ENCODE measurements at regions not wholly inside any gene's neighbourhood (a gene's known extent, or its start where the extent isn't known, plus 50 kb on each side); places are given as distances from the start of the nearest gene placed in this dataset.

- DNase-seq: no peak
Measured at GRCh38 chr7:25789701-25790640, 362.0 kb upstream of the NFE2L3 start.

- no peak for DNase-seq
Measured at GRCh38 chr7:25790963-25791362, 361.0 kb upstream of the NFE2L3 start.

GRCh38 chr7:25792586-25792985 lies 359.4 kb upstream of the NFE2L3 start:
- no peak for DNase-seq

DNA sequence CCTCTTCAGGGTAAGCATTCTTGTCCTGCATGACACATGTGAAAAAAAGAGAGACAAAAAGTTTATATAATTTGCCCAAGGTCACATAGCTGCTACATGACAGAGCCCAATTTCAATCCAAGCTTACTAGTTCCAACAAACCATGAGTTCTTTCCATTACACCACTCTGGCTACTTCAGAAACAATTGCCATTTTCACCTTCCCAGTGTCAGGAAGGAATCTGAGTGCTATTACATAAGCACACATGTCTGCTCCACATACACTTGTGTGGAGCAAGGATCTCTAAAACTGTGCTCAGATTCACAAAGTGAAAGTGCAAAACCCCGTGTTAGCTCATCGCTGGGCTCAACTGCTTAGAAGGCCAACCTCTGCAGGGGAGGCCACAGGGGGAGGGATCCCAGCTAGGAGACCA lies 356.2 kb upstream of the NFE2L3 start:
- no peak for DNase-seq

DNA sequence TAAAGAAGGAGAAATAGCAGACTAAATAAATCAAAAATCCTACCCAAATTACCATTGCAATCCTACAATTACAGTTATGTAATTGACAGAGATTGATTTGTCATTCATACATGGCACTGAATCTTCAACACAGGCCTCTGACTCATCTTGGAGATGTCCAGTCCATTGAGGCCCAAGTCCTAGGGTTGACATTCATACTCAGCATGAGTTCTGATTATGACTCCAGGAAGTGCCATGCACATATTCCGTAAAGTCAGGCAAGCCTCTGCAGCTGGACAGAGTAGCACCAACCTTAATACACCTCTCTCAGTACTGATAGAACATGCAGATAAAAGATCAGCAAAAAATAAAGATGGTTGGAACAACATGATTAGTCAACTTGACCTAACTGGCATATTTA lies 353.7 kb upstream of the NFE2L3 start:
- no peak for DNase-seq

GRCh38 chr7:25801214-25801613 lies 350.8 kb upstream of the NFE2L3 start:
- DNase-seq: no peak

DNA sequence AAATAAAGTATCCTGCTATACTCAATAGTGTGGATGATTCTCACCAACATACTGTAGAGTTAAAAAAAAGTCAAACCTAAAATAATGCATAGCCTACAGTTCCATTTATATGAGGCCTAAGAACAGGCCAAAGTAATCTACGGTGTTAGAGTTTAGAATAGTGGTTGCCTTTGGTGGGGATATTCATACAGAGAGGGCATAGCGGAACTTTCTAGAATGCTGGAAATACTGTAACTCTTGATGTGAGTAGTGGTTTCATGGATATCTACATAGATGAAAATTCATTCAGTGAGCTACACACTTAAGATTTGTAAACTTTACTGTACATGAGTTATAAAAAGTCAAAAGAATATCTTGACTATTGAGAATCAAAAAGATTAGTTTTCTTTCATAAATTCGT lies 349.9 kb upstream of the NFE2L3 start:
- no peak for DNase-seq

- no peak for DNase-seq
Measured at GRCh38 chr7:25802473-25802872, 349.5 kb upstream of the NFE2L3 start.

DNA sequence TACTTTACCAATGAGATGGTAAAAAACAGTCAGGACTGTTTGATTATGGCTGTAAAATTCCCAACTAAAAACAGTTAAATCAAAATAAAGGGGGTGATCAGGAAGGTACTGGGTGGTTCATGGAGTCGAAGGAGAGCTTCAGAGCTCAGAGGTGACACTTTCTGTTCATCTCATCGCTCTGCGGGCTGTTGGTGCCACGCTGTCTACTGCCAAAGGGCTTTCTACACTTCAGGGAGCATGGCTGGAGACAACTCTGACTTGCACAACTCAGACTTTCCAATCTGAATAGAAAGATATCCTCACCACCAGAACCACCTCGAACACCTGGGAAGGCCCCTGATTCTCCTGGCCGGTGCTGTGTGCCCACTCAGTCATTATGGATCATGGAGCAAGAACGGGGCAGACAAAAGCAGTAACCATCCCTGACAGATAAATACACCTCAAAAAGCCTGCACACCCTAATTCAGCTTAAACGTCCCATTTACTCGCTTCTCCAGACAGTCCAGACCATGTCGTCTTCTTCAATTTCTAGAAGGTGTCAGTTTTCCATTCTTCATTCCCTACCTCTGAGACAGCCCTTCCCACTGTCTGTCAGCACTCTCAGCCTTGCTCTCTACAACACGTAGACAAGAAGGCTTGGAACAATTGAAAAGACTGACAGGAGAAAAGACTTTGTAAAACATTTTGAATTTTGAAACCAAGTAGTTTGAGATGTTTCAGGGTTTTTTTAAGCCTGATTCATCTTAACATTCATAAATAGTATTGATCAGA lies 348.7 kb upstream of the NFE2L3 start:
- DNase-seq: no peak

GRCh38 chr7:25804154-25804553 lies 347.8 kb upstream of the NFE2L3 start:
- no peak for DNase-seq

- no peak for DNase-seq
Measured at GRCh38 chr7:25805027-25805687, 346.8 kb upstream of the NFE2L3 start.

DNA sequence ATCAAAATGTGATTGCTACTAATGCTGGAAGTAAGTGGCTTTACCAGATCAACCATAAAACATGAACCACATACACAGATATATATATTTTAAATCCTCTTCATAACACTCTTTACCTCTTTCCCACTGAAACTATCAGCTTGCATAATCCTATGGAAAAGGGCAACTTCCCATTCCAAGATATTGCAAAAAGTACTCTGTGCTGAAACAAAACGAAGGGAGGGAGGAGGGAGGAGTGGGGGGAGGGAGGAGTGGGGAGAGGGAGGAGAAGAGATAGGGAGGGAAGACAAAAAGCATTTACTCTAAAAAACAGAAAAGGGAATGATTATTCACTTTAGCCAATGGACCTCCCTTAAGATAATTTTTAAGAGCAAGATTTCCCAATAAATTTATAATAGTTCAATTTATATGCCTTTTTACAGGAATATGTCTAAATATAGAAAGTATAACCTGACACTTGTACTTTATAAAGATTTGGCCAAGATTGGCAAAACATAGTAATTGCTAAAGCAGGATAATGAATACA lies 344.8 kb upstream of the NFE2L3 start:
- no peak for DNase-seq

GRCh38 chr7:25809441-25809840 lies 342.6 kb upstream of the NFE2L3 start:
- no peak for DNase-seq

- DNase-seq: no peak
Measured at GRCh38 chr7:25812086-25812850, 339.7 kb upstream of the NFE2L3 start.

- no peak for DNase-seq
Measured at GRCh38 chr7:25813381-25813780, 338.6 kb upstream of the NFE2L3 start.

GRCh38 chr7:25815711-25816110 lies 336.3 kb upstream of the NFE2L3 start:
- DNase-seq: no peak

DNA sequence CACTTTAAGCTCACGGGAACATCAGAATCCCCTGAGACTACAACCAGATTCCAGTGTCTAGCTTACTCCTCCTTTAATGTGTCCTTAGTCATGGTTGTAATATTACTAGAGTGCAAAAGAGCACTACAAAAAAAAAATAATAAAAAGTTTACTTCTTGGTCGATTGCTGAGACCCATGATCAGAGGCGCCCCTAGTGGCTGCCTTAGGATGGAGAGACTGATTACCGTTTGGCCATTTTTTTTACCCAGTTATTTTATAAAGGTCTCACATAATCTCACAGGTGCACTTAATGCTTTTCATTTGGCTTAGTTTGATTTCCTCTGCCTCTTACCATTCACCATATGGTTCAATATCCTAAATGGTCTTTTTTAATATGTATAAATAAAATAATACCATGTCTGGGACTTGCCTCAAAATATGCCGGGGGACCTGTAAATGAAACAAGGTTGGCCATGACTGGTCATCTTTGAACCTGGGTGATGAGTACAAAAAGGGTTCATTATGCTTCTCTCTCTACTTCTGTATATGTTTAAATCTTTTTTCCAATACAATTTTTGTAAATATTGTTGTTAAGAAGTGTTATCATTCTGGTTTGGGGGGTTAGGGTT lies 331.5 kb upstream of the NFE2L3 start:
- DNase-seq: peak; percentile 2

DNA sequence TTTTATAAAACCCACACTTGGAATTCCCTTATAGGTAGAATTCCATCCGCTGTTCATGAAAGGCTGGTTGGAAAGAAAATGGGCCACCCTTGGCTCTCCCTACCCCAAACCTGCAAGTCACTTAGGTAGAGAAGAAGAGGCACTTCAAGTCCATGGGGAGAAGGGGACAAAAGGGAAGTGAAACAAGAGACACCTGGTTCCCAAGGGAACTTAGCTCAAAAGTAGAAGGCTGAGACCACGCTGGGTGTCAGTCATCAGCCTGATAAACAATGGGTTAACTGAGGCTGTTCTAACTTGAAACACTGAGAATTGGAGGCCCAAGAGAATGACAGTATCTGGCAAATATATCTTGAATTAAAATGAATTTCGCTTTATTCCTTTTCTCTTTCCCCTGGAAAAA lies 330.8 kb upstream of the NFE2L3 start:
- no peak for DNase-seq

DNA sequence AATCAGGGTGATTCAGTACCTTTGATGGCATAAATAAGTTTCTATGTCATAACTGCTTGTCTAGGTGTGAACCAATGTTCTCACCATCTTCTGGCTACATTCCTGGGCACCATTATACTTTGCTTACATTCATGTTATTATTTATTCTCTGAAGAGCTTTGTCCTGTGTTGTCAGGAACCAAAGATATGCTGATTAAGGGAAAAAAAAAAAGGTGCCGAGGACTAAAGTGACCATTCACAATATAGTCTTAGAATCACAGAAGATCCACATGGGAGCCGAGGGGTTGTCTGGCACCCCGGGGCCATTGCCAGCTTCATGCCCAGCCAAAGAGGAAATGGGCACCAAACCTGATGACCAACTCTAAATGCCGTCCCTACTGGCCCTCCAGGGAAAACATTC lies 329.2 kb upstream of the NFE2L3 start:
- DNase-seq: no peak

DNA sequence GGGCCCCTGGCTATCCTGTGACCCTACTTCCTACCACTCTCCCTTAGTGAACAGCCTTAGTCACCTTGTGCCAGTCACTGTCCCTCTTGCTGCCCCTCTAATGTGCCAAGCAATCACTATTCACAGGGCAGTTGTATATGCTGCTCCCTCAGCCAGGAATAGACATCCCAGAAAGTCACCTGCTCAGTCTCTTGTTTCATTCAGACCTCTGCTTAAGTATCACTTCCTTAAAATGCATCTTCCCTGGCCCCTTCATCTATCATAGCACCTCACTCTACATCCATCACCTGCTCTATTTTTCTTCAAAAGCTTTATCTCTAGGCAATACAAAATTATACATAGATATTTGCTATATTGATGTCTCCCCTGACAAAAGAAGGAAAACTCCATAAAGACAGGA lies 328.4 kb upstream of the NFE2L3 start:
- DNase-seq: no peak

- no peak for DNase-seq
Measured at GRCh38 chr7:25828468-25828867, 323.5 kb upstream of the NFE2L3 start.

DNA sequence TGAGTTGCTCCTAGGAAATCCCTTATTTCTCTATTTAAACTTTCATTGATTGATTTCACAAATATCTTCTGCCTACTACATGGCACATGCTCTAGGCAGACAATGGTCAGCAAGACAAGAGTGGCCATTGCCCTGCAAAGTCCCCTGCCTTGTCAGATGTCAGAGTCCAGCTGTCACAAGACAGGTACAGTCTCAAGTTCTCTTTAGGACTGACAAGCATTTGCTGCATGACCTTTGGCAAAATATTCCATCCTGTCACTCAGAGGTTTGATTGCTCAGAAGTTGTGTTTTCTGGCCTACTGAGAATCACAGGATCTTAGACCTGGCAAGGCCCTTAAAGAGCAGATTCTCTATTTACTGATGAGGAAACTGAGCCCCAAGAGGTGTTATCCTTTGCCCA lies 322.3 kb upstream of the NFE2L3 start:
- no peak for DNase-seq
